Hematopoietic multipotent progenitor cell treated with erythropoietin and hydrocortisone succinate and interleukin-3 and kit ligand, for 4 days (in vitro differentiated cells): ENCODE measurements at regions not wholly inside any gene's neighbourhood (a gene's known extent, or its start where the extent isn't known, plus 50 kb on each side); places are given as distances from the start of the nearest gene placed in this dataset.

Experiments
- DNase-seq: peaks from one replicate; pipeline ENCODE4 v3.0.0-alpha.2; 2015

GRCh38 chr5:51279983-51280706 is 103.1 kb upstream of the ISL1 start:
- no peak for DNase-seq

GRCh38 chr5:51286046-51286445 is 97.2 kb upstream of the ISL1 start:
- no peak for DNase-seq

DNA sequence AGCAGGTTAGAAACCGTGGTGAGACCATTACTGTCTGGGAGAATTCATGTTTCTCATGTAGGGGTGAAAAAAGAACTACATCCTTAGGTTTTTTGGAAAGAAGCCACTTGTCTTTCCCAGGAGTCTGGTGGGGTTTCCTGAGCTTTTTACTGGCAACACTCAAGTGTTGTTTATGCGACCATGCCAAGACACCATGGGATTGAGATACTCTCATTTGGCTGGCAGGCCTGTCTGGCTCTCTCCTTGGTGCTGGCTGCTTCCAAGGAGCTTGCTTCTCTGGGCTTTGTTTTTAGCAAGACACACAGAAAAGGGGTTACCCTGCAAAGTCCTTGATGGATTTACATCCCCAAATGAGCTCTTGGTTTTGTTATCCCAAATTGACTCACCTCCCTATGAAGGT is 80.9 kb upstream of the ISL1 start:
- no peak for DNase-seq

DNA sequence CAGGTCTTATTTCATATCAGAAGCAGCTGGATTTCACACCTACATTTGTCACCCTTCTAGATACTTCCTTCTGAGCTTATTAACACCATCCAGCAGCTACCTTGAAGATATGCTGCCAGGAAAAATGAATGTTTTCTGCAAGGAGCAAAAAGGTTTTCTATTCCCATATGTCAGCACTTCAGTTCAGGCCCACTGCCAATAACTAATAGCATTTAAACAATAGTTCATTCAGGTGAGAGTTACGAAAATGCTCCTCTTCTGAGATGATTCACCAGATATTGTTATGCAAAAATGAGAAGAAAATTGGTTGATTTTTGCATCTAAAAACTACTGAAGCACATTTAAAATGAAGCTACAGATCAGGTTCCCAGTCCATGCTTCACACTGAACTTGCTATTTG is 56.4 kb upstream of the ISL1 start:
- DNase-seq, result no peak
